ENCODE measurements at regions not wholly inside any gene's neighbourhood (a gene's known extent, or its start where the extent isn't known, plus 50 kb on each side); places are given as distances from the start of the nearest gene placed in this dataset.

- H3K9me3 ChIP-seq (ENCODE audit: insufficient read depth, low read depth, low read length): no peaks in the 10 kb centered on the region
- no peaks in the 10 kb centered on the region for H3K27me3 ChIP-seq (ENCODE audit: insufficient read depth, low read length, poor library complexity, severe bottlenecking)
- H3K4me3 ChIP-seq (ENCODE audit: low read length, poor library complexity, severe bottlenecking): no peak overlapping the region
- no peaks in the 10 kb centered on the region for H3K4me1 ChIP-seq (ENCODE audit: insufficient read depth, low read length, poor library complexity, severe bottlenecking)
- H3F3A ChIP-seq (ENCODE audit: low read depth): no peaks in the 10 kb centered on the region
- TF ChIP-seq EZH2phosphoT487 (IDR thresholded peaks at IDR 0.05; ENCODE audit: borderline replicate concordance) (no peak), CTCF (conservative IDR thresholded peaks at IDR 0.05; ENCODE audit: low read length) (no peak)
- no peaks in the 10 kb centered on the region for H3K79me2 ChIP-seq (ENCODE audit: insufficient read depth, low read length)
- no peak overlapping the region for H2AFZ ChIP-seq (ENCODE audit: low read length)
- no peaks in the 10 kb centered on the region for H3K9me2 ChIP-seq (replicated peaks; ENCODE audit: low read depth, low read length)
- H4K20me1 ChIP-seq (ENCODE audit: insufficient read depth, low read length, poor library complexity, severe bottlenecking): no peaks in the 10 kb centered on the region
- H3K4me2 ChIP-seq (ENCODE audit: low read depth, low read length, poor library complexity, severe bottlenecking): no peak overlapping the region
- no peaks in the 10 kb centered on the region for H3K36me3 ChIP-seq (ENCODE audit: insufficient read depth, low read length)
- H3K9ac ChIP-seq (ENCODE audit: low read depth, low read length, poor library complexity, severe bottlenecking): no peak overlapping the region
Observed at GRCh38 chr3:99570061-99570460, 68.3 kb upstream of the COL8A1 start.

GRCh38 chr3:99568663-99569335 is 69.6 kb upstream of the COL8A1 start:
- Histone ChIP-seq H3K9ac (ENCODE audit: low read depth, low read length, poor library complexity, severe bottlenecking) (no peak overlapping the region), H3K4me2 (ENCODE audit: low read depth, low read length, poor library complexity, severe bottlenecking) (no peak overlapping the region), H3K4me1 (ENCODE audit: insufficient read depth, low read length, poor library complexity, severe bottlenecking) (no peaks in the 10 kb centered on the region), H3K36me3 (ENCODE audit: insufficient read depth, low read length) (no peaks in the 10 kb centered on the region), H3K27me3 (ENCODE audit: insufficient read depth, low read length, poor library complexity, severe bottlenecking) (no peaks in the 10 kb centered on the region), H2AFZ (ENCODE audit: low read length) (no peak overlapping the region), H4K20me1 (ENCODE audit: insufficient read depth, low read length, poor library complexity, severe bottlenecking) (no peaks in the 10 kb centered on the region), H3K79me2 (ENCODE audit: insufficient read depth, low read length) (no peaks in the 10 kb centered on the region), H3K4me3 (ENCODE audit: low read length, poor library complexity, severe bottlenecking) (no peak overlapping the region), H3K9me3 (ENCODE audit: insufficient read depth, low read depth, low read length) (no peaks in the 10 kb centered on the region), H3K9me2 (replicated peaks; ENCODE audit: low read depth, low read length) (no peaks in the 10 kb centered on the region), H3F3A (ENCODE audit: low read depth) (no peaks in the 10 kb centered on the region)
- TF ChIP-seq EZH2phosphoT487 (IDR thresholded peaks at IDR 0.05; ENCODE audit: borderline replicate concordance) (no peak), CTCF (conservative IDR thresholded peaks at IDR 0.05; ENCODE audit: low read length) (no peak)

- no peaks in the 10 kb centered on the region for H3F3A ChIP-seq (ENCODE audit: low read depth)
- H3K27me3 ChIP-seq (ENCODE audit: insufficient read depth, low read length, poor library complexity, severe bottlenecking): no peaks in the 10 kb centered on the region
- no peaks in the 10 kb centered on the region for H3K4me1 ChIP-seq (ENCODE audit: insufficient read depth, low read length, poor library complexity, severe bottlenecking)
- no peaks in the 10 kb centered on the region for H4K20me1 ChIP-seq (ENCODE audit: insufficient read depth, low read length, poor library complexity, severe bottlenecking)
- TF ChIP-seq CTCF (conservative IDR thresholded peaks at IDR 0.05; ENCODE audit: low read length) (no peak), EZH2phosphoT487 (IDR thresholded peaks at IDR 0.05; ENCODE audit: borderline replicate concordance) (no peak)
- no peak overlapping the region for H3K4me3 ChIP-seq (ENCODE audit: low read length, poor library complexity, severe bottlenecking)
- H3K9me3 ChIP-seq (ENCODE audit: insufficient read depth, low read depth, low read length): no peaks in the 10 kb centered on the region
- no peaks in the 10 kb centered on the region for H3K9me2 ChIP-seq (replicated peaks; ENCODE audit: low read depth, low read length)
- H3K36me3 ChIP-seq (ENCODE audit: insufficient read depth, low read length): no peaks in the 10 kb centered on the region
- H3K9ac ChIP-seq (ENCODE audit: low read depth, low read length, poor library complexity, severe bottlenecking): no peak overlapping the region
- H2AFZ ChIP-seq (ENCODE audit: low read length): no peak overlapping the region
- H3K4me2 ChIP-seq (ENCODE audit: low read depth, low read length, poor library complexity, severe bottlenecking): no peak overlapping the region
- H3K79me2 ChIP-seq (ENCODE audit: insufficient read depth, low read length): no peaks in the 10 kb centered on the region
Observed at GRCh38 chr3:99565331-99565730, 73.1 kb upstream of the COL8A1 start.
